ENCODE measurements at regions not wholly inside any gene's neighbourhood (a gene's known extent, or its start where the extent isn't known, plus 50 kb on each side); places are given as distances from the start of the nearest gene placed in this dataset.

DNA sequence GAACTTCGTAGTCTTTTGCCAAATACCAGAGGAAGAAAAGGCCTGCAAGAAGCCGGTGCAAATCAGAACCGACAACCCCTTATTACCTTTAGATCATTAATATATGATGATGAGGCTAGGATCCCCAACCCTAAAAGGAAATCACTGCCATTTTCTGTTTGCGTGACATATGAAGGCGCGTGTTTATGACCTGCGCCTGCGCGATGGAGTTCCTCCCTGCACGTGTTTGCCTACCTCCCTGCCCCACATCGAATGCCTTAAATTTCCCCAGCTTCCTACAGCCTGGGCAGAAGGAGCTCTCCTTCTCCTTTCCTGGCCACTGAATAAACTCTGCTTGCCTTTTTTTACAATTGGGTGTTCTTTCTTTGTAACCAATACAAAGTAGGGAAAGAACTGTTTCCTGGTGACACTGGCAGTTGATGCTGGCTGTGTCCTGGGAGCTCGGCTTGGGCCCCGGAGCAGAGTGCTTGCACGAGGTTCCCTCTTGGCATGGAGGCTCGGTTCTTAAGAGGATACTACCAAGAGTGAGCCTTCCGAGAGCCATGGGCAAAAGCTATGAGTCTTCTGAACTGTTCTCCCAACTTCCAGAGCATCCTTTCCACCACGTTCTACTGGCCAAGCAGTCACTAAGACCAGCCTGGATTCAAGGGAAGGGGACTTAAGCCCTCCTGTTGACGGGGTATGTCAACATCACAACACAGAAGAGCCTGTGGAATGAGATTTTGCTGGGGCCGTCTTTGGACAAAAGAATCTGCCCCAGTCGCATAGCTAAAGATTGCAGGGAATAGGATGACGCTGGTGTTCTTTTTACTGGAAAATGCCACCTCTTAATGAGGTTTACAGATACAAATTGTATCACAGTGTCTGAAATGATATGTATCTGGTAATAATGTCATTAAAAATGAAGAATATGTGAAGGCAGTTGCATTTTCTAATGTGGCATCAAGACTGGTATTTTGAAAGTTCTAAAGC lies 179.8 kb downstream of the SH3BP4 start:
- TF ChIP-seq, protein P1, sequence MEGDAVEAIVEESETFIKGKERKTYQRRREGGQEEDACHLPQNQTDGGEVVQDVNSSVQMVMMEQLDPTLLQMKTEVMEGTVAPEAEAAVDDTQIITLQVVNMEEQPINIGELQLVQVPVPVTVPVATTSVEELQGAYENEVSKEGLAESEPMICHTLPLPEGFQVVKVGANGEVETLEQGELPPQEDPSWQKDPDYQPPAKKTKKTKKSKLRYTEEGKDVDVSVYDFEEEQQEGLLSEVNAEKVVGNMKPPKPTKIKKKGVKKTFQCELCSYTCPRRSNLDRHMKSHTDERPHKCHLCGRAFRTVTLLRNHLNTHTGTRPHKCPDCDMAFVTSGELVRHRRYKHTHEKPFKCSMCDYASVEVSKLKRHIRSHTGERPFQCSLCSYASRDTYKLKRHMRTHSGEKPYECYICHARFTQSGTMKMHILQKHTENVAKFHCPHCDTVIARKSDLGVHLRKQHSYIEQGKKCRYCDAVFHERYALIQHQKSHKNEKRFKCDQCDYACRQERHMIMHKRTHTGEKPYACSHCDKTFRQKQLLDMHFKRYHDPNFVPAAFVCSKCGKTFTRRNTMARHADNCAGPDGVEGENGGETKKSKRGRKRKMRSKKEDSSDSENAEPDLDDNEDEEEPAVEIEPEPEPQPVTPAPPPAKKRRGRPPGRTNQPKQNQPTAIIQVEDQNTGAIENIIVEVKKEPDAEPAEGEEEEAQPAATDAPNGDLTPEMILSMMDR (IDR thresholded peaks at IDR 0.05) = no peak
- H3K27ac ChIP-seq = no peak overlapping the region
- H3K9me3 ChIP-seq = no peaks in the 10 kb centered on the region
- DNase-seq (ENCODE audit: low spot score) = no peak
- no peak overlapping the region for H3K4me3 ChIP-seq
- H3K27me3 ChIP-seq = no peaks in the 10 kb centered on the region
- no peaks in the 10 kb centered on the region for H3K4me1 ChIP-seq
- H3K36me3 ChIP-seq = no peaks in the 10 kb centered on the region

DNA sequence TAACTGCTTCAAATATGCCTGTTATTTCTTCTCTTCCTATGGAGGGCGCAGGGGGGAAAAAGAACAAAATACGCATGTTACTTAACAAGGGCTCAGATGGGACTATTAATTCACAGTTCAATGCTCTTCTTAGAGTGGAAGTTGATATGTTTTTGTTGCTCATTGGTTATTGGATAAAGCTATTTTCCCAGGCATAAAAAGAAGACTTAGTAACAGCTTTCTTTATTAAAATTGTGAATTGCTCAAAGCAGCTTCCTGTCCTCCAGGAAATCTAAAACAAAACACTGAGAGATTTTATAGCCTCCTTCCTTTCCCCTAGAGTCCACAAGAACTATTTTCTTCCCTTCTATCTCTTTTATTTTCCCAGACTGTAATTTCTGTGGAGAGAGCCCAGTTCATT lies 180.8 kb downstream of the SH3BP4 start:
- TF ChIP-seq, protein P1 (IDR thresholded peaks at IDR 0.05) = no peak
- no peak overlapping the region for H3K27ac ChIP-seq
- H3K4me3 ChIP-seq = no peak overlapping the region
- no peaks in the 10 kb centered on the region for H3K4me1 ChIP-seq
- no peaks in the 10 kb centered on the region for H3K27me3 ChIP-seq
- H3K36me3 ChIP-seq = no peaks in the 10 kb centered on the region
- H3K9me3 ChIP-seq = no peaks in the 10 kb centered on the region
- no peak for DNase-seq (ENCODE audit: low spot score)

DNA sequence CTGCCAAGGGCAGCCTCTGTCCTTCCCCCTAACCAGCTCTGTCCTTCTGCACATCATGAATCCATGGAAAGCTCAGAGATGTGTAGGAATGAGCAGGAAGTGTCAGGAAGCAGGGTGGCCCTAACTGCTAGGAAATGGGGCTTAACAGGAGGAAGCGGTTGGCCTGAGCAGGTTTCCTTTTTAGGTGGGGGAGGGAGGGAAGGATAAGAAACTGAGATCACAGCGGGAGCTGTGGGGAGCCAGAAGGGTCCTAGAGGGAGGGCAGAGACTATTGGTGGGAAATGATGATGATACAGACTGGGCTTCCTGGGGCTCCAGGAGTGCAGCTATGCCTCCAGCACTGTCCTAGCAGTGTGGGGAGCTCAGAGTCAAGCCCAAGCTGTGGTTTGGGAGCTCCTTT lies 182.0 kb downstream of the SH3BP4 start:
- TF ChIP-seq, protein P1 (IDR thresholded peaks at IDR 0.05) = no peak
- no peaks in the 10 kb centered on the region for H3K36me3 ChIP-seq
- H3K4me3 ChIP-seq = no peak overlapping the region
- no peak for DNase-seq (ENCODE audit: low spot score)
- H3K27me3 ChIP-seq = no peaks in the 10 kb centered on the region
- no peaks in the 10 kb centered on the region for H3K4me1 ChIP-seq
- no peak overlapping the region for H3K27ac ChIP-seq
- no peaks in the 10 kb centered on the region for H3K9me3 ChIP-seq

DNA sequence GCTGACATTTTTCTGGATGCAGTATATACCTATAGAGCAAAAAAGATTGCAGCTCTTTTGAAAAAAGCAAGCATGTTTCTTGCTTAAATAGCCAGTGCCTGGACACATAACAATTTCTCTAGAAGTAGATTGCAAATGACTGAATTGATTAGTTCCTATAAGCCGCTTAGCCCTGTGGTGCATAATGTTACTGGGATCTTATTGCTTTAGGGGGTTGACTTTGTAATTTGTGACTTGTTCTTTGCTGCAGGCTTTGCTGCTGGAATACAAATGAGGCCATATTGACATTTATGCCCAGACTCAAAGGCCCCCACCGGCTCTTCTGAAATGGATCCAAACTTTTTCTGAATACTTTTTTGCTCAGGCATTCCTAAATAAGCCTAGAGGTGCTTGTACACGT lies 182.6 kb downstream of the SH3BP4 start:
- DNase-seq (ENCODE audit: low spot score) = no peak
- TF ChIP-seq, protein P1 (IDR thresholded peaks at IDR 0.05) = no peak
- H3K27me3 ChIP-seq = no peaks in the 10 kb centered on the region

DNA sequence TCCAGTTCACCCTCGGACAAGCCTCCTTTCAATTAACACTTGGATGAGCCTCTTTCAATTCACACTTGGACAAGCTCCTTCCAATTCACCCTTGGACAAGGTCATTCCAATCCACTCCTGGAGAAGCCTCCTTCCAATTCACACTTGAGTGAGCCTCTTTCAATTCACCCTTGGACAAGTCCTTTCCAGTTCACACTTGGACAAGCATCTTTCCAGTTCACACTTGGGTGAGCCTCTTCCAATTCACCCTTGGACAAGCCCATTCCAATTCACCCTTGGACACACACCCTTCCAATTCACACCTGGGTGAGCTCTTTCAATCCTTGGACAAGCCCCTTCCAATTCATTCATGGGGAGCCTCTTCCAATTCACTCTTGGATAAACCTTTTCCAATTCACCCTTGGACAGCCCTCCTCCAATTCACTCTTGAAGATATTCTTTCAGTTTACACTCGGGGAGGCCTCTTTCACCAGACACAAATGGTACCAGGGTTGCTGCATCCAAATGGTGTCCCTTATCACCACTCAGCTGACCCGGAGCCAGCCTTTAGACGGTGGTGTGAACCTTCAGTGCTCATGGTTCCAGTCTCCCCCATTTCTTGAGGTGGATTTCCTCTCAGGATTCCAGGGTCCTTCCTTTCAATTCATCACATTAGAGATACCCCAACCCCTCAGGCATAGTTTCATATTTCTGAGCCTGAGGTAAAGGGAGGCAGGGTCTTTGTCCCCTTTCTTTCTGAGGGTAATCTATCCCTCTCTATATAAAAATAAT lies 183.6 kb downstream of the SH3BP4 start:
- Histone ChIP-seq H3K9me3 (no peaks in the 10 kb centered on the region), H3K27ac (no peak overlapping the region), H3K4me3 (no peak overlapping the region), H3K36me3 (no peaks in the 10 kb centered on the region), H3K4me1 (no peaks in the 10 kb centered on the region), H3K27me3 (no peaks in the 10 kb centered on the region)
- DNase-seq (ENCODE audit: low spot score) = no peak
- TF ChIP-seq, protein P1 (IDR thresholded peaks at IDR 0.05) = no peak

More for the DNA sequence above, 182.6 kb downstream of the SH3BP4 start:
- Histone ChIP-seq H3K36me3 (no peaks in the 10 kb centered on the region), H3K9me3 (no peaks in the 10 kb centered on the region), H3K4me1 (no peaks in the 10 kb centered on the region), H3K4me3 (no peak overlapping the region), H3K27ac (no peak overlapping the region)

All from right atrium auricular region (tissue), 2 donors.